DND-41 (cell line): ENCODE measurements at regions not wholly inside any gene's neighbourhood (a gene's known extent, or its start where the extent isn't known, plus 50 kb on each side); places are given as distances from the start of the nearest gene placed in this dataset.

Experiments
- ATAC-seq: fragments of 200-7000 bp; cut with Tn5 transposase; 3 replicates; pipeline ENCODE4 v1.9.1; 2021; ENCODE audit warnings: low read depth; ENCODE audit not compliant: insufficient read depth
- DNase-seq: peaks from one replicate; pipeline ENCODE4 v3.0.0-alpha.2; 2020
- H2AFZ ChIP-seq: 2 replicates; pipeline ENCODE4 v1.6.0; 2012; ENCODE audit warnings: low read depth, low read length
- H3K27ac ChIP-seq: 2 replicates; pipeline ENCODE4 v1.5.1; 2012; ENCODE audit warnings: low read length, inconsistent platforms
- H3K27me3 ChIP-seq: fragments of 200-600 bp; sonication (generic); 2 replicates; pipeline ENCODE4 v1.6.0; 2012; ENCODE audit warnings: low read length, mild to moderate bottlenecking, inconsistent platforms; ENCODE audit not compliant: insufficient read depth, poor library complexity
- H3K36me3 ChIP-seq: 2 replicates; pipeline ENCODE4 v1.5.1; 2012; ENCODE audit warnings: low read length, inconsistent platforms; ENCODE audit not compliant: insufficient read depth
- H3K4me1 ChIP-seq: 2 replicates; pipeline ENCODE4 v1.5.1; 2012; ENCODE audit warnings: mild to moderate bottlenecking, low read length; ENCODE audit not compliant: insufficient read depth
- H3K4me2 ChIP-seq: 2 replicates; pipeline ENCODE4 v1.6.0; 2012; ENCODE audit warnings: mild to moderate bottlenecking, moderate library complexity, low read length, inconsistent platforms; ENCODE audit not compliant: insufficient read depth
- H3K4me3 ChIP-seq, 2 experiments: fragments of 200-600 bp in 1 of 2; shearing (Covaris generic) in 1 of 2; 2 replicates each; pipeline ENCODE4 v1.5.1; 2012 to 2016; ENCODE audit warnings: inconsistent platforms in 2 of 2, low read length in 2 of 2, mild to moderate bottlenecking in 2 of 2, low read depth in 1 of 2, moderate library complexity in 1 of 2
- H3K79me2 ChIP-seq: 2 replicates; pipeline ENCODE4 v1.6.0; 2012; ENCODE audit warnings: low read length, inconsistent platforms; ENCODE audit not compliant: insufficient read depth
- H3K9ac ChIP-seq: 2 replicates; pipeline ENCODE4 v1.6.0; 2012; ENCODE audit warnings: low read depth, mild to moderate bottlenecking, inconsistent platforms, low read length, moderate library complexity
- H3K9me3 ChIP-seq: 2 replicates; pipeline ENCODE4 v1.5.1; 2012; ENCODE audit warnings: low read length, moderate library complexity, mild to moderate bottlenecking, inconsistent platforms; ENCODE audit not compliant: insufficient read depth, severe bottlenecking
- H4K20me1 ChIP-seq: 2 replicates; pipeline ENCODE4 v1.6.0; 2012; ENCODE audit warnings: low read length; ENCODE audit not compliant: insufficient read depth
- CTCF ChIP-seq: IDR thresholded peaks from 2 replicates; pipeline ENCODE4 v1.5.1; 2012; ENCODE audit warnings: borderline replicate concordance, low read length, moderate library complexity, mild to moderate bottlenecking; ENCODE audit not compliant: poor library complexity, severe bottlenecking; ENCODE audit errors: extremely low read depth
- EZH2 ChIP-seq: IDR thresholded peaks from 3 replicates; pipeline ENCODE4 v1.6.1; 2012; ENCODE audit warnings: borderline replicate concordance, low read depth, mild to moderate bottlenecking, moderate library complexity, low read length, inconsistent platforms; ENCODE audit not compliant: severe bottlenecking

DNA sequence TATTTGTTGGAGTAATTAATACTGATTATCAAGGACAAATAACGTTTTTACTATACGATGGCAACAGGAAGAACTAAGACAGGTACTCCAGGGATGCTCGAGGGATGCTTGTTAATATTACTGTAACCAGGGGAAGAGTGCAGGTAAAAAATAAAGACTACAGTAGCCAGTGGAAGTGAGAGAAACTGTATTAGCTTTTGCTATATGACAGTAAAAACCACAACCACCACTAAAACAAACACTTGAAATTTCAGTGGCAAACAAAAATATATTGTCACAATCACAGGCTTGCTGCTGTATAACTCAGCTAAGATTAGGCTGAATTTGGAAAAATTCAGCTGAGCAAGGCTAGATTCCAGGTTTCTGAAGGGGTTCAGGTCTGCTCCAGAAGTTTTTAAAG is 812.6 kb upstream of the ADGRL4 start:
- TF ChIP-seq EZH2 (no peak), CTCF (no peak)
- DNase-seq (no peak), ATAC-seq (no peak)
- no peak overlapping the region for H3K27ac ChIP-seq
- H3K79me2 ChIP-seq: no peaks in the 10 kb centered on the region
- H3K36me3 ChIP-seq: no peaks in the 10 kb centered on the region
- no peak overlapping the region for H3K4me3 ChIP-seq
- no peaks in the 10 kb centered on the region for H3K9me3 ChIP-seq
- no peak overlapping the region for H3K9ac ChIP-seq
- H3K4me2 ChIP-seq: no peak overlapping the region
- H3K4me1 ChIP-seq: no peaks in the 10 kb centered on the region
- no peak overlapping the region for H2AFZ ChIP-seq
- H3K27me3 ChIP-seq: no peaks in the 10 kb centered on the region
- no peaks in the 10 kb centered on the region for H4K20me1 ChIP-seq

DNA sequence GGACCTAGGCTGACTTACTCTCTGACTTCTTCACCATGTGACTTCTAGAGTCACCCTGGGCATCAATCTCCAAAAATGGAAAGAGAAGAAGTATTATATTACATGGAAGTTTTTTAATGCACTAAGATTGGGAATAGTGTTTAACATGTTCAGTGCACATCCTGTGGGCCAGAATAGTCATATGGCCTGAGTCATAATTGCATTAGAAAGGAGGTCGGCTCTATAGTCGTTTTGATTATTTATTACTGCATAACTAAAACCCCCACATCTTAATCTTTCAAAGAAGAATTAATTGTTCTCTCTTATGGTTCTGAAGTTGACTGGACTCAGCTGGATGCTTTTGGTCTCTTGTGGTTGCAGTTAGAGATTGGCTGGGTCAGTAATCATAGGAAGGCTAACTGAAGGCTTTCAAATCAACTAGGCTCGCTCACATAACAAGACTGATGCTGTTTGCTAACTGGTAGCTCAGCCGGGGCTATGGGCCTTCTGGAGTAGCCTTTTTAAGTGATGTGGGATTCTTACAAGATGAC is 810.6 kb upstream of the ADGRL4 start:
- no peaks in the 10 kb centered on the region for H3K9me3 ChIP-seq
- no peak overlapping the region for H3K4me3 ChIP-seq
- no peak overlapping the region for H3K4me2 ChIP-seq
- ATAC-seq (no peak), DNase-seq (no peak)
- H3K79me2 ChIP-seq: no peaks in the 10 kb centered on the region
- no peak overlapping the region for H3K27ac ChIP-seq
- H2AFZ ChIP-seq: no peak overlapping the region
- TF ChIP-seq CTCF: no peak
- TF ChIP-seq EZH2: no peak
- H3K36me3 ChIP-seq: no peaks in the 10 kb centered on the region
- H3K9ac ChIP-seq: no peak overlapping the region
- no peaks in the 10 kb centered on the region for H4K20me1 ChIP-seq
- no peaks in the 10 kb centered on the region for H3K27me3 ChIP-seq
- H3K4me1 ChIP-seq: no peaks in the 10 kb centered on the region

DNA sequence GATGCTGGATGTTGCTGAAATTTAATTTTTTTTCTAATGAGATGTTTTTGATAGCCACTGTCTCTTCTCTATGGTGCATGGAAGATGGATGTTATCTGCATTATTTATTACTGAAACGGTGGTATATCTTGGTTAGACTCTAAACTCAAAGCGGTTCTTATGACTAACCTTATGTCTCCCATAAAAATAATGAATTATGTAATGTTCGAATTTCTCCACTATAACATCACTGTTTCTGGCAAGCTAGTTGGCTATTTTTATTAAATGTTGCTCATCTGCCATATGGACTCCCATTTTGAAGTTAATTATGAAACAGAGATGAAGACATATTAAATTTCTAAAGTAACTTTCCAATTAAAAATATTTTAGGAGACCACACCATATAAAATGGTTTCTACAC is 808.6 kb upstream of the ADGRL4 start:
- Histone ChIP-seq H4K20me1 (no peaks in the 10 kb centered on the region), H3K36me3 (no peaks in the 10 kb centered on the region), H3K27me3 (no peaks in the 10 kb centered on the region), H3K27ac (no peak overlapping the region), H3K9ac (no peak overlapping the region), H3K9me3 (no peaks in the 10 kb centered on the region), H3K4me2 (no peak overlapping the region), H3K4me3 (no peak overlapping the region), H2AFZ (no peak overlapping the region), H3K79me2 (no peaks in the 10 kb centered on the region), H3K4me1 (no peaks in the 10 kb centered on the region)
- DNase-seq (no peak), ATAC-seq (no peak)
- TF ChIP-seq EZH2 (no peak), CTCF (no peak)

- ATAC-seq (no peak), DNase-seq (no peak)
- Histone ChIP-seq H4K20me1 (no peaks in the 10 kb centered on the region), H3K4me3 (no peak overlapping the region), H2AFZ (no peak overlapping the region), H3K4me1 (no peaks in the 10 kb centered on the region), H3K9me3 (peaks cover 1% of the 10 kb centered on the region), H3K27ac (no peak overlapping the region), H3K79me2 (no peaks in the 10 kb centered on the region), H3K9ac (no peak overlapping the region), H3K27me3 (no peaks in the 10 kb centered on the region), H3K36me3 (no peaks in the 10 kb centered on the region), H3K4me2 (no peak overlapping the region)
- no peak for TF ChIP-seq CTCF
- no peak for TF ChIP-seq EZH2
These were observed 804.6 kb upstream of the ADGRL4 start for GRCh38 chr1:79811173-79811572.
